Gastrocnemius medialis (tissue), 4 donors: ENCODE measurements at regions not wholly inside any gene's neighbourhood (a gene's known extent, or its start where the extent isn't known, plus 50 kb on each side); places are given as distances from the start of the nearest gene placed in this dataset.

ENCODE experiments used
- POLR2A ChIP-seq, 2 donors: fragments of 450-650 bp; IDR thresholded peaks; one replicate each; pipeline ENCODE4 v1.6.1; 2017; ENCODE audit warnings: antibody characterized with exemption in 2 of 2, mild to moderate bottlenecking in 2 of 2, moderate library complexity in 2 of 2
- TF ChIP-seq, protein P1 (sequence below), 5 experiments: fragments of 450-650 bp in 3 of 5; fragments of 200-600 bp in 2 of 5; sonication (generic) in 2 of 5; IDR thresholded peaks in 4 of 5; conservative IDR thresholded peaks in 1 of 5; 1 replicate in 4 of 5; 2 replicates in 1 of 5; pipeline ENCODE4 v1.5.1; 2016 to 2019; ENCODE audit warnings: antibody characterized with exemption in 5 of 5, mild to moderate bottlenecking in 3 of 5, moderate library complexity in 3 of 5

DNA sequence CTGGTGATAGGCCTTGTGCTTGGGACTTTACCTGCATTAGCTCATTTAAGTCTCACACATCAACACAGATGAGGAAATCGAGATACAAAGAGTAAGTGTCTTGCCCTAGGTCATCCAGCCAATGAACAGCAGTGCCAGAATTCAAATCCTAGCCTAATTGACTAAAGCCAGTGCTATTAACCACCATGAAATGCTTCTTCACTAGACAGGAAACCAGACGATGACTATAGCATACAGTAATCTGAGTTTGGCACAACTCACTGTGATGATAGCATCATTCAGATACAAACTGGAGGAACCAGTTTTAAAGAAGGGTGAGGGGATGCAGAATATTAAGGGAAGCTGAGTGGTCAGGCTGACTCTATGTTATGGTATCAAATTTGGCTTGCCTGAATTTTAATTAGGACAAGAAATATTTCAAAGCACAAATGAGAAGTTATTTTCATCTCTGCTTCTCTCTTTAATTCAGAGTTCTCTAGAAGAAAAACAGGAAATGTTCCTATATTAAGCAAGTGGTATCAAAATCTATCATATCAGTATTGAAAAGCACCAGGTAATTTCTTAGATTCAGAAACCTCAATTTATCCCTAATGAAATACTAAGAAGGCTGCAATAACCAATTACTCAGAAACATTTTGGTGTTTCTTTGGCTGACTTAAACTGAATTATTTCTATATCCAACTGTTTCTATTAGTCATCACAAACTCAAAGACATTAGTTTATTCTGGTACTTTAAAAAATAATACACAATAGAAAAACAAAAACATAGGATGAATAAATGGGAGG, 147.0 kb upstream of the RASA1 start:
- no peak for TF ChIP-seq POLR2A (IDR thresholded peaks at IDR 0.05)
- TF ChIP-seq, protein P1, sequence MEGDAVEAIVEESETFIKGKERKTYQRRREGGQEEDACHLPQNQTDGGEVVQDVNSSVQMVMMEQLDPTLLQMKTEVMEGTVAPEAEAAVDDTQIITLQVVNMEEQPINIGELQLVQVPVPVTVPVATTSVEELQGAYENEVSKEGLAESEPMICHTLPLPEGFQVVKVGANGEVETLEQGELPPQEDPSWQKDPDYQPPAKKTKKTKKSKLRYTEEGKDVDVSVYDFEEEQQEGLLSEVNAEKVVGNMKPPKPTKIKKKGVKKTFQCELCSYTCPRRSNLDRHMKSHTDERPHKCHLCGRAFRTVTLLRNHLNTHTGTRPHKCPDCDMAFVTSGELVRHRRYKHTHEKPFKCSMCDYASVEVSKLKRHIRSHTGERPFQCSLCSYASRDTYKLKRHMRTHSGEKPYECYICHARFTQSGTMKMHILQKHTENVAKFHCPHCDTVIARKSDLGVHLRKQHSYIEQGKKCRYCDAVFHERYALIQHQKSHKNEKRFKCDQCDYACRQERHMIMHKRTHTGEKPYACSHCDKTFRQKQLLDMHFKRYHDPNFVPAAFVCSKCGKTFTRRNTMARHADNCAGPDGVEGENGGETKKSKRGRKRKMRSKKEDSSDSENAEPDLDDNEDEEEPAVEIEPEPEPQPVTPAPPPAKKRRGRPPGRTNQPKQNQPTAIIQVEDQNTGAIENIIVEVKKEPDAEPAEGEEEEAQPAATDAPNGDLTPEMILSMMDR (IDR thresholded peaks at IDR 0.05 in 4 of 5, conservative IDR thresholded peaks at IDR 0.05 in 1 of 5) = no peak
